22Rv1 (cell line): ENCODE measurements at regions not wholly inside any gene's neighbourhood (a gene's known extent, or its start where the extent isn't known, plus 50 kb on each side); places are given as distances from the start of the nearest gene placed in this dataset.

ENCODE experiments used
- ZFX ChIP-seq: fragments of 450-650 bp; IDR thresholded peaks from 2 replicates; pipeline ENCODE4 v1.6.1; 2017; ENCODE audit warnings: antibody characterized with exemption, borderline replicate concordance
- TF ChIP-seq, protein P1 (sequence below): fragments of 450-650 bp; IDR thresholded peaks from 2 replicates; pipeline ENCODE4 v1.5.1; 2017; ENCODE audit warnings: mild to moderate bottlenecking

DNA sequence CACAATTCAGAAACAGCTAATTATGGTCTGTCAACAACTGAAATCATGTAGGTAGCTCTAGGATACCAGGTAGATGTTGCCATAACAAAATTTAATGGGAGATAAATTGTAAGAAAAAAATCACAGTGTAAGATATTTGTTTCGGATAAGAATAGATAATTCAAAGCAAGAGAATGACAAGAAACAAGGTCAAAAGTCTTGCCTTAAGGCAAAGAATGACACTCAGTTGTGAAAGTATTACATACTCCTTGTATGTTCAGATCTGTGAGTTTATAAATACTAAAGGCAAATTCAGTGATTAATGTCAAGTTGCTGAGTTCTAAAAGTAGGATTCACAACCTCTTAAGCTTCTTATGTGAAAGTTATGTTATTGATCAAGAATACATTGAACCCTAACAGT, 772.2 kb upstream of the SGO1 start:
- TF ChIP-seq, protein P1, sequence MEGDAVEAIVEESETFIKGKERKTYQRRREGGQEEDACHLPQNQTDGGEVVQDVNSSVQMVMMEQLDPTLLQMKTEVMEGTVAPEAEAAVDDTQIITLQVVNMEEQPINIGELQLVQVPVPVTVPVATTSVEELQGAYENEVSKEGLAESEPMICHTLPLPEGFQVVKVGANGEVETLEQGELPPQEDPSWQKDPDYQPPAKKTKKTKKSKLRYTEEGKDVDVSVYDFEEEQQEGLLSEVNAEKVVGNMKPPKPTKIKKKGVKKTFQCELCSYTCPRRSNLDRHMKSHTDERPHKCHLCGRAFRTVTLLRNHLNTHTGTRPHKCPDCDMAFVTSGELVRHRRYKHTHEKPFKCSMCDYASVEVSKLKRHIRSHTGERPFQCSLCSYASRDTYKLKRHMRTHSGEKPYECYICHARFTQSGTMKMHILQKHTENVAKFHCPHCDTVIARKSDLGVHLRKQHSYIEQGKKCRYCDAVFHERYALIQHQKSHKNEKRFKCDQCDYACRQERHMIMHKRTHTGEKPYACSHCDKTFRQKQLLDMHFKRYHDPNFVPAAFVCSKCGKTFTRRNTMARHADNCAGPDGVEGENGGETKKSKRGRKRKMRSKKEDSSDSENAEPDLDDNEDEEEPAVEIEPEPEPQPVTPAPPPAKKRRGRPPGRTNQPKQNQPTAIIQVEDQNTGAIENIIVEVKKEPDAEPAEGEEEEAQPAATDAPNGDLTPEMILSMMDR: no peak
- no peak for TF ChIP-seq ZFX
